ENCODE measurements at regions not wholly inside any gene's neighbourhood (a gene's known extent, or its start where the extent isn't known, plus 50 kb on each side); places are given as distances from the start of the nearest gene placed in this dataset.

- H4K20me1 ChIP-seq (ENCODE audit: insufficient read depth): no peaks in the 10 kb centered on the region
- CTCF ChIA-PET: no interaction called here
- no peaks in the 10 kb centered on the region for H3K27me3 ChIP-seq (ENCODE audit: insufficient read depth, low read length)
- intact Hi-C loops (cut with micrococcal nuclease): no loop called here
- POLR2A ChIA-PET: no interaction called here
- no peak overlapping the region for H3K4me2 ChIP-seq (ENCODE audit: low read length)
- H2AFZ ChIP-seq (ENCODE audit: low read depth, low read length, poor library complexity, severe bottlenecking): no peak overlapping the region
- no peaks in the 10 kb centered on the region for H3K9me3 ChIP-seq (ENCODE audit: control insufficient read depth in 1 of 2, insufficient read depth in 1 of 2, low read depth in 1 of 2, low read length in 2 of 2)
- H3K36me3 ChIP-seq (ENCODE audit: control insufficient read depth in 1 of 2, insufficient read depth in 2 of 2, low read length in 2 of 2): no peaks in the 10 kb centered on the region
- H3K27ac ChIP-seq (ENCODE audit: low read depth, low read length): no peak overlapping the region
- H3K4me3 ChIP-seq (replicated peaks in 1 of 2; ENCODE audit: low read depth in 1 of 2, low read length in 2 of 2): no peak overlapping the region
- H3K4me1 ChIP-seq (ENCODE audit: control insufficient read depth in 1 of 2, insufficient read depth in 2 of 2, low read length in 2 of 2): no peaks in the 10 kb centered on the region
- RAD21 ChIA-PET (ENCODE audit: low non-redundant PET in 1 of 2, low total read pairs in 2 of 2, uncharacterized antibody in 2 of 2, unreplicated experiment in 2 of 2): no interaction called here
- no peaks in the 10 kb centered on the region for H3K9me2 ChIP-seq (ENCODE audit: insufficient read depth)
- H3K79me2 ChIP-seq (ENCODE audit: insufficient read depth, low read length): no peaks in the 10 kb centered on the region
- no TSS peak for BruUV-seq (replicated peaks)
- ATAC-seq: no peak
- H3K9ac ChIP-seq (ENCODE audit: low read length): no peak overlapping the region
- no peak for DNase-seq (ENCODE audit: low read depth, low spot score)
- TF ChIP-seq CBX3 (IDR thresholded peaks at IDR 0.05; ENCODE audit: low read depth) (no peak), FOSL1 (IDR thresholded peaks at IDR 0.05; ENCODE audit: low read depth) (no peak)
Observed at GRCh38 chr5:104987074-104987473, 1424.5 kb upstream of the NUDT12 start.

DNA sequence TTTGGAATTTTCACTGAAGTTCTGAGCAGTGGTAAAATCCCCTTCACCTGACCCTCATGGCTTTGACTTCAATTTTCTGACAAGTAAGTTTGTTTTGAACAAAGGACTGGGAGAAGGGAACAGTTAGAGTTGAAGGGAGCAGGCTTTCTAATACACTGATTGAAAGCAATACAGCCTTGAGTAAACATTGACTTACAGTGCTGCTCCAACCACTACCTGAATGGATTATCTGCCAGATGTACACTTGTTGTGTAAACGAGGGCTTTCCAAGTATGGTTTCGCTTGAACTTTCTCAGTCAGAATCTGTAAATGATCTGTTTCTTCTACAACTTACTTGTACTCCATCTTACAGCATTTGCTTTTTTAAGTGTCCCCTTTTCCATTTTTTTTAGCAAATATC is 1414.9 kb upstream of the NUDT12 start:
- POLR2A ChIA-PET: no interaction called here
- CTCF ChIA-PET: no interaction called here
- DNase-seq (ENCODE audit: low read depth, low spot score): no peak
- no peak overlapping the region for H3K4me2 ChIP-seq (ENCODE audit: low read length)
- H2AFZ ChIP-seq (ENCODE audit: low read depth, low read length, poor library complexity, severe bottlenecking): no peak overlapping the region
- no peak overlapping the region for H3K27ac ChIP-seq (ENCODE audit: low read depth, low read length)
- no peaks in the 10 kb centered on the region for H4K20me1 ChIP-seq (ENCODE audit: insufficient read depth)
- no peak for TF ChIP-seq EGR1 (IDR thresholded peaks at IDR 0.05; ENCODE audit: low read depth)
- no peak for TF ChIP-seq EZH2 (IDR thresholded peaks at IDR 0.05)
- no peak for TF ChIP-seq ELF1 (IDR thresholded peaks at IDR 0.05; ENCODE audit: borderline replicate concordance, low read depth)
- RAD21 ChIA-PET (ENCODE audit: low non-redundant PET in 1 of 2, low total read pairs in 2 of 2, uncharacterized antibody in 2 of 2, unreplicated experiment in 2 of 2): no interaction called here
- H3K27me3 ChIP-seq (ENCODE audit: insufficient read depth, low read length): no peaks in the 10 kb centered on the region
- intact Hi-C loops (cut with micrococcal nuclease): no loop called here
- H3K9me2 ChIP-seq (ENCODE audit: insufficient read depth): no peaks in the 10 kb centered on the region; the same call in 1 of the 2 replicates
- H3K4me1 ChIP-seq (ENCODE audit: control insufficient read depth in 1 of 2, insufficient read depth in 2 of 2, low read length in 2 of 2): no peaks in the 10 kb centered on the region
- no peak overlapping the region for H3K9ac ChIP-seq (ENCODE audit: low read length)
- no peaks in the 10 kb centered on the region for H3K36me3 ChIP-seq (ENCODE audit: control insufficient read depth in 1 of 2, insufficient read depth in 2 of 2, low read length in 2 of 2)
- no peak overlapping the region for H3K4me3 ChIP-seq (replicated peaks in 1 of 2; ENCODE audit: low read depth in 1 of 2, low read length in 2 of 2)
- H3K79me2 ChIP-seq (ENCODE audit: insufficient read depth, low read length): no peaks in the 10 kb centered on the region
- no peak for ATAC-seq
- no peaks in the 10 kb centered on the region for H3K9me3 ChIP-seq (ENCODE audit: control insufficient read depth in 1 of 2, insufficient read depth in 1 of 2, low read depth in 1 of 2, low read length in 2 of 2)
- BruUV-seq (replicated peaks): no TSS peak

Measured in HCT116 (cell line).